ENCODE measurements at regions not wholly inside any gene's neighbourhood (a gene's known extent, or its start where the extent isn't known, plus 50 kb on each side); places are given as distances from the start of the nearest gene placed in this dataset.

GRCh38 chr5:57561231-57561842 lies 78.7 kb upstream of the ACTBL2 start:
- in situ Hi-C loops (cut with HindIII; ENCODE audit: low sequenced_read_pairs): no loop called here
- no peak for DNase-seq (ENCODE audit: low spot score)

- in situ Hi-C loops (cut with HindIII; ENCODE audit: low sequenced_read_pairs): no loop called here
- no peak for DNase-seq (ENCODE audit: low spot score)
These were observed 76.6 kb upstream of the ACTBL2 start for GRCh38 chr5:57559110-57559635.

GRCh38 chr5:57552033-57552432 lies 69.4 kb upstream of the ACTBL2 start:
- no peak for DNase-seq (ENCODE audit: low spot score)
- in situ Hi-C loops (cut with HindIII; ENCODE audit: low sequenced_read_pairs): no loop called here

GRCh38 chr5:57551251-57551650 lies 68.6 kb upstream of the ACTBL2 start:
- in situ Hi-C loops (cut with HindIII; ENCODE audit: low sequenced_read_pairs): no loop called here

GRCh38 chr5:57550132-57550531 lies 67.5 kb upstream of the ACTBL2 start:
- no peak for DNase-seq (ENCODE audit: low spot score)
- in situ Hi-C loops (cut with HindIII; ENCODE audit: low sequenced_read_pairs): no loop called here

More at GRCh38 chr5:57551251-57551650, 68.6 kb upstream of the ACTBL2 start:
- no peak for DNase-seq (ENCODE audit: low spot score)

GRCh38 chr5:57549566-57549965 lies 67.0 kb upstream of the ACTBL2 start:
- no peak for DNase-seq (ENCODE audit: low spot score)
- in situ Hi-C loops (cut with HindIII; ENCODE audit: low sequenced_read_pairs): no loop called here

GRCh38 chr5:57540823-57541222 lies 58.2 kb upstream of the ACTBL2 start:
- in situ Hi-C loops (cut with HindIII; ENCODE audit: low sequenced_read_pairs): no loop called here
- DNase-seq (ENCODE audit: low spot score): no peak

GRCh38 chr5:57539281-57539701 lies 56.7 kb upstream of the ACTBL2 start:
- DNase-seq (ENCODE audit: low spot score): no peak
- in situ Hi-C loops (cut with HindIII; ENCODE audit: low sequenced_read_pairs): no loop called here

- in situ Hi-C loops (cut with HindIII; ENCODE audit: low sequenced_read_pairs): no loop called here
These were observed 55.8 kb upstream of the ACTBL2 start for GRCh38 chr5:57538341-57538955.

GRCh38 chr5:57537811-57538210 lies 55.2 kb upstream of the ACTBL2 start:
- DNase-seq (ENCODE audit: low spot score): no peak

More at GRCh38 chr5:57538341-57538955, 55.8 kb upstream of the ACTBL2 start:
- no peak for DNase-seq (ENCODE audit: low spot score)

GRCh38 chr5:57532513-57533497 lies 50.2 kb upstream of the ACTBL2 start:
- in situ Hi-C loops (cut with HindIII; ENCODE audit: low sequenced_read_pairs): no loop called here
- no peak for DNase-seq (ENCODE audit: low spot score)

More at GRCh38 chr5:57537811-57538210, 55.2 kb upstream of the ACTBL2 start:
- in situ Hi-C loops (cut with HindIII; ENCODE audit: low sequenced_read_pairs): no loop called here
